ENCODE measurements at regions not wholly inside any gene's neighbourhood (a gene's known extent, or its start where the extent isn't known, plus 50 kb on each side); places are given as distances from the start of the nearest gene placed in this dataset.

DNA sequence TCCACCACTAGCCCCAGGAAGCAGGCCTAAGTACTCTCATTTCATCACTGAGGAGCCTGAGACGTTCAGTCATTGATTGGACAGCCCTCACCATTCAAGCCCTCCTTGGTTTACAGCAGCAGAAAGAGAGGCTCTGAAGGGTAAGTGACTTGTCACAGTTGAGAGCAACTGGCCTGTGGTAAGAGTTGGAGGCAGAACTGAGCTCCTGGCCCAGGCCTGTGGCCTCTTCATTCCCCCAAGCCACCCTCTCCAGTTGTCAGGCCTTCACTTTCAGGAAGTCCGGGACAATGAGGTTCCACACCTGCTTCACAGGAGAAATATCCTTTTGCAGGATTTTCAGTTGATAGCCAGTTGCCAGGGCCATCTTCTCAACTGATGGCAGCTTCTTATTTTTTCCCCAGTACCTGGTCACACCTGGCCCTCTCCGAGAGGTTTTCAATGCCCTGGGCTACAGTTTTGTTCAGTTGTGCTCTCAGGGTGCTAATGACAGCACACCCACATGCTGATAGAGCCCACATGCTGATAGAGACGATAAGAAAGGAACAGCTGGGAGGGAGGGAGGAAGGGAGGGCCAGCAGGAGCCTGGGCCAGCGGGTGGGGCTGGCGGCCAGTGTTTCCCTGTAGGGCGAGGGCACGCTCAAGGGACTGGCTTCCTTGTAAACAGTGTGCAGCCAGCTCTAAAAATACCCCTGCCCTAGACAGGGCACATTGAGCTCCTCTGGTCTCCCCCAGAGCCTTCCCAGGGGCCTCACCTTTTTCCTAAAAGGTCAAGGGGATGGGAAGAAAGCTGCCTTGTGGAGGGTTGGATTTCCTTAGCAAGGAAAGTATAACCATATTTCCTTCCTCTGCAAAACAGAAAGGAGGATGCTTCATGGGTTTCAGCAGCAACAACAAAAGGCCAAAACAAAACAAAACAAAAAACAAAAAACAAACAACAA is 112.7 kb upstream of the JUN start:
- H3K4me3 Mint-ChIP-seq: no peak overlapping the region
- DNase-seq (no peak), ATAC-seq (no peak)
- H3K27me3 Mint-ChIP-seq: peaks cover 6% of the 10 kb centered on the region
- H3K4me1 Mint-ChIP-seq: peaks cover 16% of the 10 kb centered on the region
- no peak overlapping the region for H3K27ac Mint-ChIP-seq
- peaks cover 0 to 2% of the 10 kb centered on the region in 2 donors for H3K9me3 Mint-ChIP-seq

DNA sequence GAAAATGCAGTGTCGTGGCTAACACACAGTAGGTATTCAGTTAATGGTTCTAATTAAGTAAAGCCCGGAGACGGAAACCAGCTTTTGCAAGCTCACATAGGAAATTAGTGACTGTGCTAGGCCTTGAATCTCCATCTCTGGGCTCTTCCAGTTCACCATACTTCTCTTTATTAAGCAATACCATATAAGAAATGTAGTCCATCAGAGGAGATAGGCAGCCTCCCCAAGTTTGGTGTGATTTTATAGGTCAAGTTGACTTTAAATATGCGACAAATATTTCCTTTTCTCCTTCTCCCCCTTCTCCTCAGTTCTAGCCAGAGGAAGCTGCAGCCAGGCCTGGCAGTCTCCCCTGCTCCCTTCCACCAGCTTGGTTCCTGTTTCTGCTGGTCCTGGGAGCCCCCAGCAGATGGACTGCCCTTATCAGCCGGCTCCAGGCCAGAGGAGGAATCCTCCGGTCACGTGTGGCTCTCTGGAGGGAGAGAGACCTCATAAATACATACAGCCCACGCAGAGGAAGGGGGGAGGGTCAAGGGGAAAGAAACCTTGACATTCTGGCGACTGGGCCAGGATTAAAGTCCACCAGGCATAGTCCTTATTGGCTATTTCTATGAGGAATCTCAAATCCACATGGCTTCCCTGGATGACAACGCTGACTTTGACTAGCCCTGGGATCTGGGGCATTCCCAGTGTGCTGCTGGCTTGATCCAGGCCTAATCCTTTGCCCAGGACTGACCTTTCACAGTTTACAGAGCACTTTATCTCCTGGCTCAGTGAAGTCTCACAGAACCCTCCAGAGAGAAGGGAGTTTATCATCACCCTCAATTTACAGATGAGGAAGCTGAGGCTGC is 115.1 kb upstream of the JUN start:
- Mint-ChIP-seq H3K27me3 (no peaks in the 10 kb centered on the region), H3K27ac (no peak overlapping the region), H3K4me1 (peaks cover 25% of the 10 kb centered on the region), H3K9me3 (no peaks in the 10 kb centered on the region), H3K4me3 (no peak overlapping the region)
- ATAC-seq (no peak), DNase-seq (no peak)

- Mint-ChIP-seq H3K4me1 (peaks cover 27% of the 10 kb centered on the region), H3K27ac (peak overlapping the region in 1 of 2 donors; percentile 15), H3K4me3 (no peak overlapping the region), H3K27me3 (no peaks in the 10 kb centered on the region), H3K9me3 (no peaks in the 10 kb centered on the region)
- DNase-seq (no peak), ATAC-seq (no peak)
Measured at GRCh38 chr1:58899587-58900271, 115.9 kb upstream of the JUN start.

DNA sequence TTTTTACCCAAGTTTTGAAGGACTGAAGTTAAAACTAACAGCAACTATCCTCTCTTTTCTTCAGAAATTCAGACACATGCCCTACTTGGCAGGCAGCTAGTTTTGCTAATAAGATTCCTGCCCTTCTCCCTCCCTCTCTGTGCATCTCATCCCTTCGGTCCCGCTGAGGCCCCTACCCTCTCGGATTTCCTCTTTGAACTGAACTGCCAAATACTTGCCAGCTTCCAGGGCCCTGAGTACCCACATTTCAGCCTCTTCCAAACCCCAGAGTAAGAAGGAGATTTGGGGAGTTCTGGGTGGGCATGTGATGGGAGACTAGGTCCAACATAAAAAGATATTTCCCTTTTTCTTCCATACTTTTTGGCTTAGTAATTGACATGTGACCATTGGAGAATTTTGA is 116.5 kb upstream of the JUN start:
- Mint-ChIP-seq H3K4me1 (peaks cover 26% of the 10 kb centered on the region), H3K4me3 (no peak overlapping the region), H3K27me3 (no peaks in the 10 kb centered on the region), H3K27ac (no peak overlapping the region), H3K9me3 (no peaks in the 10 kb centered on the region)
- ATAC-seq: no peak
- DNase-seq: no peak

- Mint-ChIP-seq H3K27ac (peak overlapping the region in 1 of 2 donors; percentile 31), H3K9me3 (no peaks in the 10 kb centered on the region), H3K4me1 (peaks cover 21% of the 10 kb centered on the region), H3K4me3 (no peak overlapping the region), H3K27me3 (peaks cover 3% of the 10 kb centered on the region)
- ATAC-seq (no peak), DNase-seq (no peak)
Measured at GRCh38 chr1:58901008-58901407, 117.2 kb upstream of the JUN start.

DNA sequence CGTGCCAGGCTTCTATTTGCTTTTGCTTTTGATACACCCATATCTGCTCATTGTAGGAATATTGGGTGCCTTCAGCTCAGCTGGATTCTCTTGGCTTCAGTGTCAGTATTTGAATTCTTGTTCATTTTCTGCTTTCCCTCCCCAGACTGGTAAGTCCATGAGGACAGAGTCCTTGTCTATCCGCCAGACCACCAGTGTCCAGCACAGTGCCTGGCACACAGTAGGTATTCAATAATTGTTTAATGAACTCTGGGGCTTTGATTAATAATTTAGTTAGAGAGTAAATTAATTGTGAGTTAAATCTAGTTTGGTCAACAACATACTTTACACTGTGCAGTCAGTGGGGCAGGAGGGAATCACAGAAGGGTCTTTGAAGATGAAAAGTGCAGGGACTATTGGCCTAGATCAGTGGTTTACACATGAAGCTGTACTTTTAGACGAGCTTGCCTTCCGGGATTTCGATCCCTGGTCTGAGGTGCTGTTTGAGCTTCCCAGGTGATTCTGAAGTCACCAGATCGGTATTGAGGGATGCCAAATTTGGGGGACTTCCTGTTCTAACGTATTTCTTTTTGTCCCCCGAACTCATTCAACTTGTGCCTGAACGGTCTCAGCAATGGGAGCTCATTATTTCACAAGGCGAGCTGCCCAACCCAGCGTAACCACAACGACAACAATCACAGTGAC is 119.1 kb upstream of the JUN start:
- Mint-ChIP-seq H3K27me3 (peaks cover 13% of the 10 kb centered on the region), H3K27ac (peak overlapping the region in 1 of 2 donors; percentile 70), H3K4me1 (peaks cover 21% of the 10 kb centered on the region), H3K4me3 (peak overlapping the region; percentile 83 to 87), H3K9me3 (no peaks in the 10 kb centered on the region)
- ATAC-seq (no peak), DNase-seq (no peak)

GRCh38 chr1:58903514-58904298 is 119.9 kb upstream of the JUN start:
- H3K27me3 Mint-ChIP-seq: peaks cover 13% of the 10 kb centered on the region
- peaks cover 21% of the 10 kb centered on the region for H3K4me1 Mint-ChIP-seq
- H3K27ac Mint-ChIP-seq: peak overlapping the region; percentile 79 to 96
- DNase-seq (peak; percentile 78 to 88), ATAC-seq (peak; percentile 94)
- H3K9me3 Mint-ChIP-seq: no peaks in the 10 kb centered on the region
- H3K4me3 Mint-ChIP-seq: peak overlapping the region; percentile 83 to 87

DNA sequence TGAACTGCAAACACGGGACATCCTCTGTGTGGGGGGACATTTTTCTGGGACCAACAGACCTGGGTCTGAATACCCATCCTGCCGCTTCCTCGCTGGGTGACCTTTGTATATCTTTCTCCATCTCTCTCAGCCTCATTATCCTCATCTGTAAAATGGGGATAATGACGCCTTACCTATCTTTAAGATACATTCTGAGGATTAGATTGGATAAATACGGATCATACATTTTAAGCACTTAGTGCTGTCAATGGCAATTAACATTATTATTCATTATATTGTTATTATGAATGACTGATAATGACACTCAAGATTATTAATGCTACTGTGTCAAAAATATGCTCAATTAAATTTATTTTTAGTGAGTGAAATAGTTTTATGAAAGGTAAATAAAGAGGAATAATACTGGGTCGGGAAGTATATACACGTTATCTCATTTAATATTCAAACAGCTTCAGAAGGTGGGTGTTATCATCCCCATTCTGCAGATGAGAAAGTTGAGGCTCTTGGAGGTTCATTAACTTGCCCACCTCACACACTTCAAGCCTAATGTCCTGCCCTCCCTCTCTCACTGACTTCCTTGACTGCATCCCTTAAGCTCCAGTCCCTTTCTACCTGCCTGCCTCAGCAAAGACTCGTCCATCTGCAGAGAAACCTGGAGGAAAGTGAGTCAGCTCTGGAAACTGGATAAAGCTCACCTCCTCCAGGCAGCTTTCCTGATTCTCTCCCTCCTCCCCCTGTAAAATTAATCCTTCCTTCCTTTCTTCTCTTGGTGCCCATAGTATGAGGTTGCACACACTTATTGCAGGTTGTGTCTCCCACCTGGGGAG is 120.7 kb upstream of the JUN start:
- ATAC-seq (no peak), DNase-seq (no peak)
- peak overlapping the region; percentile 79 to 96 for H3K27ac Mint-ChIP-seq
- peaks cover 13% of the 10 kb centered on the region for H3K27me3 Mint-ChIP-seq
- H3K4me3 Mint-ChIP-seq: peak overlapping the region; percentile 83 to 87
- peaks cover 21% of the 10 kb centered on the region for H3K4me1 Mint-ChIP-seq
- no peaks in the 10 kb centered on the region for H3K9me3 Mint-ChIP-seq

GRCh38 chr1:58905126-58905490 is 121.3 kb upstream of the JUN start:
- H3K27ac Mint-ChIP-seq: peak overlapping the region in 1 of 2 donors; percentile 45

DNA sequence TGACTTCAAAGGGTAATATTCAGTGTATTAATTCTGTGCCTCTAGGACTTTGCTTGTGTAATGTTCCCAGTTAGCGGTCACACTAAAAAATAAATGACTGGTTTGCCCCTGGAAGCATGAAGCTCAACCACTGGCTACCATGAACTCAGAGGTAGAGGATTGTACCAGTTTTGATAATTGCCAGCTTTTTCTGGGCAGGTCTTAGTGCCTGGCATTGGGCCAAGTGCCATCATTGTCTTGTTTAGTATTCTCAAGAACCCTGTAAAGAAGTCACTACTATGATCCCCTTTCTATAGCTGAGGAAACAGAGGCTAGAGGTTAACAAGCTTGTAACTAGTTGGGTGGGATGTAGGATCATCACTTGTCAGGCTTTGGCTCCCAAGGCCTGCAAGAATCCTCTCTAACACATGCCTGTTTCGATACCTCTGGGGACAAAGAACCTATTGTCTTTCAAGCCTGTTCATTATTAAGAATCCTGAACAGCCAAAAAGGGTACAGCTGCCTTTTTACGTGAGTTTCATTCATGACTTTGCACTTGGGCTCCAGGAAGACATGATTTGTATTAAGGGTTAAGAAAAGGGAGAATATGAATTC is 121.9 kb upstream of the JUN start:
- no peak for DNase-seq
- peak overlapping the region in 1 of 2 donors; percentile 79 for H3K27ac Mint-ChIP-seq
- no peak overlapping the region for H3K4me3 Mint-ChIP-seq
- no peaks in the 10 kb centered on the region for H3K9me3 Mint-ChIP-seq
- ATAC-seq: no peak
- H3K4me1 Mint-ChIP-seq: peaks cover 19% of the 10 kb centered on the region
- peaks cover 13% of the 10 kb centered on the region for H3K27me3 Mint-ChIP-seq

More at GRCh38 chr1:58905126-58905490, 121.3 kb upstream of the JUN start:
- Mint-ChIP-seq H3K4me1 (peaks cover 21% of the 10 kb centered on the region), H3K4me3 (peak overlapping the region; percentile 2 to 23), H3K9me3 (no peaks in the 10 kb centered on the region), H3K27me3 (peaks cover 13% of the 10 kb centered on the region)
- DNase-seq (no peak), ATAC-seq (no peak)

DNA sequence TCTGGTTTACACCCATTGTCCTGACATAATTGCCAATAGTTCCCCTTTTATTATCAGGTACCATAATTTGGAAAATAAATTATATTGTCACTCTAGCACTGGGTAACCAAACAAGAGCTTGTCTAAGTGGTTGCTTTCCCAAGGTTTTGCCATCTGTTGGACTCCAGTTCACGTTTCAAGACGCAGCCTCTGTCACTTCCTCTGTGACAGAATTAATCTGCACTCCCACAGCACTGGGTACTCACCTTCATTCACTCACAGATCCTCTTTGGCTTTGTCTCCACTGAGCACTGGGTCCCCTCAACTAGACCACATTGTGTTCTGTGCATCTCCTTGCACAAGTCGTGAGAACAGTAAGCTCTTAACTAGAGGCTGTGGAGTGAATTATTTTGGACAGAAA is 123.6 kb upstream of the JUN start:
- Mint-ChIP-seq H3K4me1 (peaks cover 14% of the 10 kb centered on the region), H3K9me3 (no peaks in the 10 kb centered on the region), H3K4me3 (no peak overlapping the region), H3K27me3 (peaks cover 13% of the 10 kb centered on the region), H3K27ac (no peak overlapping the region)
- no peak for DNase-seq
- no peak for ATAC-seq

GRCh38 chr1:58908561-58909560 is 125.0 kb upstream of the JUN start:
- Mint-ChIP-seq H3K4me1 (peaks cover 5% of the 10 kb centered on the region), H3K9me3 (peaks cover 6 to 10% of the 10 kb centered on the region in 2 donors), H3K27ac (no peak overlapping the region), H3K27me3 (peaks cover 13% of the 10 kb centered on the region), H3K4me3 (no peak overlapping the region)
- no peak for DNase-seq
- no peak for ATAC-seq
